Right atrium auricular region (tissue), 2 donors: ENCODE measurements at regions not wholly inside any gene's neighbourhood (a gene's known extent, or its start where the extent isn't known, plus 50 kb on each side); places are given as distances from the start of the nearest gene placed in this dataset.

ENCODE experiments used
- DNase-seq: peaks from one replicate; pipeline ENCODE4 v3.0.0-alpha.2; 2019; ENCODE audit warnings: low spot score
- H3K27ac ChIP-seq, 2 donors: fragments of 200-600 bp; sonication (generic); 1 replicate in 1 of 2; 2 replicates in 1 of 2; pipeline ENCODE4 v1.5.1; 2016 to 2019
- H3K27me3 ChIP-seq, 2 donors: fragments of 200-600 bp; sonication (generic); one replicate each; pipeline versions ENCODE4 v1.5.1 to v1.6.0; 2017 to 2019
- H3K36me3 ChIP-seq: fragments of 200-600 bp; sonication (generic); one replicate; pipeline ENCODE4 v1.5.1; 2016
- H3K4me1 ChIP-seq, 2 donors: fragments of 200-600 bp; sonication (generic); one replicate each; pipeline versions ENCODE4 v1.5.1 to v1.6.0; 2017 to 2019
- H3K4me3 ChIP-seq, 2 donors: fragments of 200-600 bp; sonication (generic); 1 replicate in 1 of 2; 2 replicates in 1 of 2; pipeline ENCODE4 v1.5.1; 2017 to 2019; ENCODE audit warnings: mild to moderate bottlenecking in 1 of 2, moderate library complexity in 1 of 2
- H3K9me3 ChIP-seq, 2 donors: fragments of 200-600 bp; sonication (generic); one replicate each; pipeline ENCODE4 v1.5.1; 2019
- TF ChIP-seq, protein P1 (sequence below), 2 donors: fragments of 200-600 bp; sonication (generic); IDR thresholded peaks; one replicate each; pipeline ENCODE4 v1.5.1; 2019; ENCODE audit warnings: antibody characterized with exemption in 2 of 2

DNA sequence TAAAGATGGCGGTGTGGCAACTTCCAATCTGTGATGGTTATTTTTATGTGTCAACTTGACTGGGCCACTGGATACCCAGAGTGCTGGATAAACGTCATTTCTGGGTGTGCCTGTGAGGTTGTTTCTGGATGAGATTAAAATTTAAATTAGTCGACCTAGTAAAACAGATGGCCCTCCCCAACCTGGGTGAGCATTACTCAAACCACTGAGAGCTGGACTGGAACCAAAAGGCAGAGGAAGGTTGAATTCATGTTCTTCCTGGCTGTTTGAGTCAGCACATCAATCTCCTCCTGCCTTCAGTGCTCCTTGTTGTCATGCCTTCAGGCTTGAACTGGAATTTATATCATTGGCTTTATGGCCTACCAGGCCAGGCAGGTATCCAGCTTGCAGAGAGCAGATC lies 190.8 kb upstream of the RGPD4 start:
- no peak for DNase-seq
- H3K27me3 ChIP-seq = no peaks in the 10 kb centered on the region

GRCh38 chr2:107645586-107645985 lies 181.1 kb upstream of the RGPD4 start:
- H3K4me3 ChIP-seq = no peak overlapping the region
- TF ChIP-seq, protein P1, sequence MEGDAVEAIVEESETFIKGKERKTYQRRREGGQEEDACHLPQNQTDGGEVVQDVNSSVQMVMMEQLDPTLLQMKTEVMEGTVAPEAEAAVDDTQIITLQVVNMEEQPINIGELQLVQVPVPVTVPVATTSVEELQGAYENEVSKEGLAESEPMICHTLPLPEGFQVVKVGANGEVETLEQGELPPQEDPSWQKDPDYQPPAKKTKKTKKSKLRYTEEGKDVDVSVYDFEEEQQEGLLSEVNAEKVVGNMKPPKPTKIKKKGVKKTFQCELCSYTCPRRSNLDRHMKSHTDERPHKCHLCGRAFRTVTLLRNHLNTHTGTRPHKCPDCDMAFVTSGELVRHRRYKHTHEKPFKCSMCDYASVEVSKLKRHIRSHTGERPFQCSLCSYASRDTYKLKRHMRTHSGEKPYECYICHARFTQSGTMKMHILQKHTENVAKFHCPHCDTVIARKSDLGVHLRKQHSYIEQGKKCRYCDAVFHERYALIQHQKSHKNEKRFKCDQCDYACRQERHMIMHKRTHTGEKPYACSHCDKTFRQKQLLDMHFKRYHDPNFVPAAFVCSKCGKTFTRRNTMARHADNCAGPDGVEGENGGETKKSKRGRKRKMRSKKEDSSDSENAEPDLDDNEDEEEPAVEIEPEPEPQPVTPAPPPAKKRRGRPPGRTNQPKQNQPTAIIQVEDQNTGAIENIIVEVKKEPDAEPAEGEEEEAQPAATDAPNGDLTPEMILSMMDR (IDR thresholded peaks at IDR 0.05) = no peak
- no peak for DNase-seq
- H3K9me3 ChIP-seq = peaks cover 0 to 42% of the 10 kb centered on the region in 2 donors
- no peaks in the 10 kb centered on the region for H3K36me3 ChIP-seq
- no peaks in the 10 kb centered on the region for H3K4me1 ChIP-seq
- H3K27ac ChIP-seq = no peak overlapping the region
- H3K27me3 ChIP-seq = no peaks in the 10 kb centered on the region

More for the DNA sequence above, 190.8 kb upstream of the RGPD4 start:
- Histone ChIP-seq H3K36me3 (no peaks in the 10 kb centered on the region), H3K9me3 (peaks cover 0 to 20% of the 10 kb centered on the region in 2 donors), H3K4me1 (no peaks in the 10 kb centered on the region), H3K4me3 (no peak overlapping the region), H3K27ac (no peak overlapping the region)
- TF ChIP-seq, protein P1 (IDR thresholded peaks at IDR 0.05) = no peak

GRCh38 chr2:107648781-107649404 lies 177.8 kb upstream of the RGPD4 start:
- no peak overlapping the region for H3K27ac ChIP-seq
- H3K4me3 ChIP-seq = no peak overlapping the region
- H3K36me3 ChIP-seq = no peaks in the 10 kb centered on the region
- no peaks in the 10 kb centered on the region for H3K27me3 ChIP-seq
- no peaks in the 10 kb centered on the region for H3K4me1 ChIP-seq
- TF ChIP-seq, protein P1 (IDR thresholded peaks at IDR 0.05) = no peak
- no peak for DNase-seq
- peaks cover 0 to 22% of the 10 kb centered on the region in 2 donors for H3K9me3 ChIP-seq

- TF ChIP-seq, protein P1 (IDR thresholded peaks at IDR 0.05) = no peak
- no peaks in the 10 kb centered on the region for H3K36me3 ChIP-seq
These were observed 169.6 kb upstream of the RGPD4 start for GRCh38 chr2:107657049-107657448.

GRCh38 chr2:107663632-107664031 lies 163.1 kb upstream of the RGPD4 start:
- TF ChIP-seq, protein P1 (IDR thresholded peaks at IDR 0.05) = no peak
- H3K9me3 ChIP-seq = no peaks in the 10 kb centered on the region
- no peaks in the 10 kb centered on the region for H3K27me3 ChIP-seq
- H3K36me3 ChIP-seq = no peaks in the 10 kb centered on the region
- no peak overlapping the region for H3K4me3 ChIP-seq
- no peak for DNase-seq
- no peak overlapping the region for H3K27ac ChIP-seq
- no peaks in the 10 kb centered on the region for H3K4me1 ChIP-seq

More at GRCh38 chr2:107657049-107657448, 169.6 kb upstream of the RGPD4 start:
- no peaks in the 10 kb centered on the region for H3K27me3 ChIP-seq
- no peaks in the 10 kb centered on the region for H3K9me3 ChIP-seq
- no peak for DNase-seq
- H3K27ac ChIP-seq = no peak overlapping the region
- H3K4me1 ChIP-seq = no peaks in the 10 kb centered on the region
- no peak overlapping the region for H3K4me3 ChIP-seq

DNA sequence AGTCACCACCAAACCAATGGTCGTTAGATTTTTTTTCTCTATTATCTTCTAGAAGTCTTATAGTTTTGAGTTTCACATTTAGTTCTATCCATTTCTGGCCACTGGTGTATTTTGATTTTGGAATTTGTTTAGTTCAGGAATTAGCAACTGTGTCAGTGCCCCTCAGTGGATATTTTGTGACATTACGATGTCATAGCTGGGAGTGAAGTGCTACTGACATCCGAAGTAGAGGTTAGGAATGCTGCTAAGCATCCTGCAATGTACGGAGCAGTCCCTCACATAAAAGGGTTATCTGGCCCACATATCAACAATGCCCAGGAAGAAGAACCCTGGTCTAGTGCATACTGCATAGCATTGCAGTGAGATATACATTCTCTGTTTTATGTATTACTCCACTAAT lies 157.4 kb upstream of the RGPD4 start:
- Histone ChIP-seq H3K27me3 (no peaks in the 10 kb centered on the region), H3K36me3 (no peaks in the 10 kb centered on the region), H3K4me3 (no peak overlapping the region), H3K4me1 (no peaks in the 10 kb centered on the region), H3K9me3 (peaks cover 0 to 20% of the 10 kb centered on the region in 2 donors), H3K27ac (no peak overlapping the region)
- DNase-seq = no peak
- TF ChIP-seq, protein P1 (IDR thresholded peaks at IDR 0.05) = peak in 1 of 2 donors; percentile 35
